Ishikawa (cell line): ENCODE measurements at regions not wholly inside any gene's neighbourhood (a gene's known extent, or its start where the extent isn't known, plus 50 kb on each side); places are given as distances from the start of the nearest gene placed in this dataset.

Source experiments
- CEBPB ChIP-seq: IDR thresholded peaks from 2 replicates; pipeline ENCODE4 v1.6.1; 2012
- CREB1 ChIP-seq: IDR thresholded peaks from 2 replicates; pipeline ENCODE4 v1.6.1; 2012; ENCODE audit warnings: low read depth
- EGR1 ChIP-seq: IDR thresholded peaks from 2 replicates; pipeline ENCODE4 v1.6.1; 2012
- EP300 ChIP-seq: IDR thresholded peaks from 2 replicates; pipeline ENCODE4 v1.6.1; 2012; ENCODE audit warnings: borderline replicate concordance
- FOXM1 ChIP-seq: IDR thresholded peaks from 2 replicates; pipeline ENCODE4 v1.6.1; 2012; ENCODE audit warnings: low read depth, borderline replicate concordance
- NFIC ChIP-seq: IDR thresholded peaks from 2 replicates; pipeline ENCODE4 v1.6.1; 2012
- RAD21 ChIP-seq: IDR thresholded peaks from 2 replicates; pipeline ENCODE4 v1.6.1; 2012; ENCODE audit warnings: low read depth
- TAF1 ChIP-seq: IDR thresholded peaks from 2 replicates; pipeline ENCODE4 v1.6.1; 2012; ENCODE audit warnings: low read depth, mild to moderate bottlenecking
- TCF12 ChIP-seq: IDR thresholded peaks from 2 replicates; pipeline ENCODE4 v1.6.1; 2012; ENCODE audit warnings: low read depth
- TEAD4 ChIP-seq: IDR thresholded peaks from 2 replicates; pipeline ENCODE4 v1.6.1; 2012
- YY1 ChIP-seq: IDR thresholded peaks from 2 replicates; pipeline ENCODE4 v1.6.1; 2012; ENCODE audit warnings: low read depth
- ZBTB7A ChIP-seq: IDR thresholded peaks from 2 replicates; pipeline ENCODE4 v1.6.1; 2012; ENCODE audit warnings: low read depth
- TF ChIP-seq, protein P1 (sequence below): IDR thresholded peaks from 2 replicates; pipeline ENCODE4 v1.6.1; 2012; ENCODE audit warnings: low read depth, mild to moderate bottlenecking
- TF ChIP-seq, protein P2 (sequence below): IDR thresholded peaks from 2 replicates; pipeline ENCODE4 v1.6.1; 2012
- TF ChIP-seq, protein P3 (sequence below): IDR thresholded peaks from 2 replicates; pipeline ENCODE4 v1.6.1; 2012

DNA sequence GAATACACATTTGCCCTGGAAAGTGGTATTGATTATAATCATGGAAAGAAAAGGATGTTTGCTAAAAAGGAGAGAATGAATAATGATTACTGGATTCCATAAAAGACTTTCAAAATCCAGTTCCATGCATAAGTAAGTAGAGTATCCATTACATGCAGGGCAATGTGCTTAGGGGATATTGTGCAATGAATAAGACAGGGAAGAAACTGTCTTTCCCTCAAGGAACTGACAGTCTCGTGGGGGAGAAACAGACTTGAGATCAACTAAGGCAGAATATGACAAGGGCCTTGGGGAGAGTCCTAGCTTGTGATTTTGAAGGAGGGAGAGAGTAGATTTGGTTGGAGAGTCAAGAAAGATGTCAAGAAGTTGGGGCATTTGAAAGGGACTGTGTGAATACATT is 130.6 kb downstream of the SPP2 start:
- TF ChIP-seq YY1 (no peak), TAF1 (no peak), FOXM1 (no peak), TCF12 (no peak), ZBTB7A (no peak), NFIC (no peak), EGR1 (no peak), CREB1 (no peak), RAD21 (no peak), TEAD4 (no peak), EP300 (no peak), CEBPB (no peak)
- TF ChIP-seq, protein P1, sequence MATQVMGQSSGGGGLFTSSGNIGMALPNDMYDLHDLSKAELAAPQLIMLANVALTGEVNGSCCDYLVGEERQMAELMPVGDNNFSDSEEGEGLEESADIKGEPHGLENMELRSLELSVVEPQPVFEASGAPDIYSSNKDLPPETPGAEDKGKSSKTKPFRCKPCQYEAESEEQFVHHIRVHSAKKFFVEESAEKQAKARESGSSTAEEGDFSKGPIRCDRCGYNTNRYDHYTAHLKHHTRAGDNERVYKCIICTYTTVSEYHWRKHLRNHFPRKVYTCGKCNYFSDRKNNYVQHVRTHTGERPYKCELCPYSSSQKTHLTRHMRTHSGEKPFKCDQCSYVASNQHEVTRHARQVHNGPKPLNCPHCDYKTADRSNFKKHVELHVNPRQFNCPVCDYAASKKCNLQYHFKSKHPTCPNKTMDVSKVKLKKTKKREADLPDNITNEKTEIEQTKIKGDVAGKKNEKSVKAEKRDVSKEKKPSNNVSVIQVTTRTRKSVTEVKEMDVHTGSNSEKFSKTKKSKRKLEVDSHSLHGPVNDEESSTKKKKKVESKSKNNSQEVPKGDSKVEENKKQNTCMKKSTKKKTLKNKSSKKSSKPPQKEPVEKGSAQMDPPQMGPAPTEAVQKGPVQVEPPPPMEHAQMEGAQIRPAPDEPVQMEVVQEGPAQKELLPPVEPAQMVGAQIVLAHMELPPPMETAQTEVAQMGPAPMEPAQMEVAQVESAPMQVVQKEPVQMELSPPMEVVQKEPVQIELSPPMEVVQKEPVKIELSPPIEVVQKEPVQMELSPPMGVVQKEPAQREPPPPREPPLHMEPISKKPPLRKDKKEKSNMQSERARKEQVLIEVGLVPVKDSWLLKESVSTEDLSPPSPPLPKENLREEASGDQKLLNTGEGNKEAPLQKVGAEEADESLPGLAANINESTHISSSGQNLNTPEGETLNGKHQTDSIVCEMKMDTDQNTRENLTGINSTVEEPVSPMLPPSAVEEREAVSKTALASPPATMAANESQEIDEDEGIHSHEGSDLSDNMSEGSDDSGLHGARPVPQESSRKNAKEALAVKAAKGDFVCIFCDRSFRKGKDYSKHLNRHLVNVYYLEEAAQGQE, result no peak
- TF ChIP-seq, protein P2, sequence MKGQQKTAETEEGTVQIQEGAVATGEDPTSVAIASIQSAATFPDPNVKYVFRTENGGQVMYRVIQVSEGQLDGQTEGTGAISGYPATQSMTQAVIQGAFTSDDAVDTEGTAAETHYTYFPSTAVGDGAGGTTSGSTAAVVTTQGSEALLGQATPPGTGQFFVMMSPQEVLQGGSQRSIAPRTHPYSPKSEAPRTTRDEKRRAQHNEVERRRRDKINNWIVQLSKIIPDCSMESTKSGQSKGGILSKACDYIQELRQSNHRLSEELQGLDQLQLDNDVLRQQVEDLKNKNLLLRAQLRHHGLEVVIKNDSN, result no peak
- TF ChIP-seq, protein P3, sequence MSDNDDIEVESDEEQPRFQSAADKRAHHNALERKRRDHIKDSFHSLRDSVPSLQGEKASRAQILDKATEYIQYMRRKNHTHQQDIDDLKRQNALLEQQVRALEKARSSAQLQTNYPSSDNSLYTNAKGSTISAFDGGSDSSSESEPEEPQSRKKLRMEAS, result no peak

DNA sequence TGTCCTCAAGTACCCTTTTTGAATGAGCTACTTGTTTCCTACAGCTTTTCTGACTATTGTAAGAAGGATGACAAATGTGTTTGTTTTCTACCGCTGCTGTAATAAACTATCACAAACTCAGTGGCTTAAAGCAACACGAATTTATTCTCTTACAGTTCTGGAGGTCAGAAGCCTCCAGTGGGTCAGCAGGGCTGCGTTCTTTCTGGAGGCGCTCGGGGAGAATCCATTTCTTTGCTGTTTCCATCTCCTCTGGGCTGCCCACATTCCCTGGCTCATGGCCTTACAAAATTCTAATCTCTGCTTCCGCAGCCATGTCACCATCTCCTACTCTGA is 128.5 kb downstream of the SPP2 start:
- TF ChIP-seq NFIC (no peak), CREB1 (no peak), EP300 (no peak), EGR1 (no peak), YY1 (no peak)
- TF ChIP-seq, protein P3, result no peak
- TF ChIP-seq, protein P2, result no peak
- TF ChIP-seq, protein P1, result no peak

DNA sequence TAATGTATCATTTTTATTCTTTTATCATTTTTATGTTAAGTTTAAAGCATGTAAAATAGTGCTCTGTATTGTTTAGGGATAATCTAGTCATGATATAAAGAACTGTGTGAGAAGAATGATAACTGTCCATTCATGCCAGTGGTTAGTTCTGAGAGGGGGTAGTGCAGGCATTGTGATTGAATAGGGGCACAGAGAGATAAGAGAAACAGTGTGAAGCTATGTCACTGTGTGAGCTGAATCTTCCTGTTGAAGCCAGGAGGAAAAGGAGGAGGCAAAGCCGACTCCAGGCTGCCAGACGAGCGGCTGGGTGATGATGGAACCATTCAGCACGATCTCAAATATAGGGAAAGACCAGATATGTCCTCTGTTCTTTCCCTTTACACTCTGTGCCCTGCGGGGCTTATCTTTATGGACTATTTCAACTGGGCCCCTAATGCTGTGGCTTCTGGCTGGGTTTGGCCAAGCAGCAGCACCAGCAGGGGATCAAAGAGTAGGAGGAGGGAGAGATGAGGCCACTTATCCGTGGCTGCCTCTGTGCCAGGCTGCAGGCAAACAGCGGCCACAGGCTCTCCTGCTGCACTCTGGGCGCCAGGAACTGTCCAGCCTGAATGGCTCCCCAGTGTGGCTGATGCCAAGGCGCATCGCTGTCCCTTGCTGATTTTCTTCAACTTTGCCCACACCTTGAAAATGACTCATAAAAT is 128.0 kb downstream of the SPP2 start:
- TF ChIP-seq EP300 (no peak), EGR1 (no peak), RAD21 (peak; percentile 19; the same call in 1 of the 2 replicates), ZBTB7A (no peak), FOXM1 (no peak), TCF12 (0 out of 2 replicates have a peak, but pooled peaks have one; percentile 16), TAF1 (no peak), YY1 (0 out of 2 replicates have a peak, but pooled peaks have one; percentile 44), NFIC (peak; percentile 71; the same call in 1 of the 2 replicates), CREB1 (no peak), CEBPB (no peak)
- TF ChIP-seq, protein P1, result peak; percentile 93
- TF ChIP-seq, protein P2, result no peak
- TF ChIP-seq, protein P3, result peak; percentile 32; the same call in 1 of the 2 replicates
